ENCODE measurements at regions not wholly inside any gene's neighbourhood (a gene's known extent, or its start where the extent isn't known, plus 50 kb on each side); places are given as distances from the start of the nearest gene placed in this dataset.
A peak's percentile ranks its signal among the peaks of the same experiment; 100 is the strongest.

GRCh38 chr6:80457439-80457933, 351.0 kb downstream of the BCKDHB start:
- DNase-seq (ENCODE audit: low read depth): peak; percentile 94

- DNase-seq (ENCODE audit: low read depth): no peak
Observed at GRCh38 chr6:80456724-80457438, 350.4 kb downstream of the BCKDHB start.

GRCh38 chr6:80454661-80455365, 348.3 kb downstream of the BCKDHB start:
- DNase-seq (ENCODE audit: low read depth): no peak

- DNase-seq (ENCODE audit: low read depth): peak; percentile 93
Observed at GRCh38 chr6:80454197-80454596, 347.7 kb downstream of the BCKDHB start.

- no peak for DNase-seq (ENCODE audit: low read depth)
Observed at GRCh38 chr6:80449726-80450125, 343.3 kb downstream of the BCKDHB start.

- peak; percentile 70 for DNase-seq (ENCODE audit: low read depth)
Observed at GRCh38 chr6:80446454-80447045, 340.1 kb downstream of the BCKDHB start.

- no peak for DNase-seq (ENCODE audit: low read depth)
Observed at GRCh38 chr6:80445751-80446150, 339.3 kb downstream of the BCKDHB start.

GRCh38 chr6:80442366-80442765, 335.9 kb downstream of the BCKDHB start:
- DNase-seq (ENCODE audit: low read depth): no peak

- DNase-seq (ENCODE audit: low read depth): no peak
Observed at GRCh38 chr6:80441131-80441530, 334.7 kb downstream of the BCKDHB start.

GRCh38 chr6:80440496-80441115, 334.1 kb downstream of the BCKDHB start:
- no peak for DNase-seq (ENCODE audit: low read depth)

GRCh38 chr6:80439721-80440470, 333.4 kb downstream of the BCKDHB start:
- DNase-seq (ENCODE audit: low read depth): no peak

GRCh38 chr6:80438772-80439171, 332.3 kb downstream of the BCKDHB start:
- peak; percentile 58 for DNase-seq (ENCODE audit: low read depth)

- DNase-seq (ENCODE audit: low read depth): no peak
Observed at GRCh38 chr6:80437801-80438200, 331.3 kb downstream of the BCKDHB start.

GRCh38 chr6:80437221-80437620, 330.8 kb downstream of the BCKDHB start:
- peak; percentile 25 for DNase-seq (ENCODE audit: low read depth)

GRCh38 chr6:80436663-80437062, 330.2 kb downstream of the BCKDHB start:
- no peak for DNase-seq (ENCODE audit: low read depth)

GRCh38 chr6:80435457-80435856, 329.0 kb downstream of the BCKDHB start:
- DNase-seq (ENCODE audit: low read depth): peak; percentile 13

GRCh38 chr6:80434691-80435350, 328.4 kb downstream of the BCKDHB start:
- DNase-seq (ENCODE audit: low read depth): no peak

GRCh38 chr6:80433673-80434025, 327.2 kb downstream of the BCKDHB start:
- DNase-seq (ENCODE audit: low read depth): no peak

GRCh38 chr6:80433010-80433672, 326.7 kb downstream of the BCKDHB start:
- DNase-seq (ENCODE audit: low read depth): no peak

GRCh38 chr6:80425089-80425823, 318.8 kb downstream of the BCKDHB start:
- peak; percentile 92 for DNase-seq (ENCODE audit: low read depth)

All from amniotic epithelial cell (primary cell).